ENCODE measurements at regions not wholly inside any gene's neighbourhood (a gene's known extent, or its start where the extent isn't known, plus 50 kb on each side); places are given as distances from the start of the nearest gene placed in this dataset.

- no peaks in the 10 kb centered on the region for H3K27me3 ChIP-seq (ENCODE audit: insufficient read depth, low read depth, severe bottlenecking)
- H3K27ac ChIP-seq = no peak overlapping the region
- no peak for TF ChIP-seq CTCF (IDR thresholded peaks at IDR 0.05; ENCODE audit: low read depth, low read length)
- no peaks in the 10 kb centered on the region for H3K9me3 ChIP-seq (ENCODE audit: severe bottlenecking)
- DNase-seq = no peak
- no peak overlapping the region for H3K4me3 ChIP-seq (ENCODE audit: low read depth, low read length)
- no peaks in the 10 kb centered on the region for H3K36me3 ChIP-seq
Observed at GRCh38 chr16:54436346-54436745, 149.8 kb upstream of the IRX3 start.

DNA sequence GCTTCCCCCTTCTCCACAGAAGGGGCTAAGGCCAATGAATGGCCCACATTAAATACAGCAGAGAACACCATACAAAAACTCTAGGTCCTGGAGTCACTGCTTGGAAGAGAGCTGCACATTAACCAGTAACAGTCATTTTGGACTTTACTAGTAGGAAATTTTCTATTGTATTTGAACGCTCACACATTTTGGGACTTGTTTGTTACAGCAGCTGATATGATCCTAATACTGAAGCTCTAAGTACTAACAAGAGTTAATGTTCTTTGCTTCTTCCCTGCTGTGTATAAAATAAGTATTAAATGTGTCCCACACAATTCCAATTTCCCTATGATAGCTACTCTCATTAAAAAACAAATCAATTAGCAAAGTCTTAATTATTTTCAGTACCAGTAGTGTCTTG, 148.3 kb upstream of the IRX3 start:
- DNase-seq = no peak
- Histone ChIP-seq H3K27me3 (ENCODE audit: insufficient read depth, low read depth, severe bottlenecking) (no peaks in the 10 kb centered on the region), H3K27ac (no peak overlapping the region), H3K9me3 (ENCODE audit: severe bottlenecking) (peaks cover 3% of the 10 kb centered on the region), H3K4me3 (ENCODE audit: low read depth, low read length) (no peak overlapping the region), H3K36me3 (no peaks in the 10 kb centered on the region)
- no peak for TF ChIP-seq CTCF (IDR thresholded peaks at IDR 0.05; ENCODE audit: low read depth, low read length)

- H3K36me3 ChIP-seq = no peaks in the 10 kb centered on the region
- no peak for DNase-seq
- no peaks in the 10 kb centered on the region for H3K27me3 ChIP-seq (ENCODE audit: insufficient read depth, low read depth, severe bottlenecking)
- H3K9me3 ChIP-seq (ENCODE audit: severe bottlenecking) = peaks cover 8% of the 10 kb centered on the region
- no peak overlapping the region for H3K4me3 ChIP-seq (ENCODE audit: low read depth, low read length)
- H3K27ac ChIP-seq = no peak overlapping the region
- TF ChIP-seq CTCF (IDR thresholded peaks at IDR 0.05; ENCODE audit: low read depth, low read length) = no peak
Observed at GRCh38 chr16:54432897-54433229, 146.3 kb upstream of the IRX3 start.

DNA sequence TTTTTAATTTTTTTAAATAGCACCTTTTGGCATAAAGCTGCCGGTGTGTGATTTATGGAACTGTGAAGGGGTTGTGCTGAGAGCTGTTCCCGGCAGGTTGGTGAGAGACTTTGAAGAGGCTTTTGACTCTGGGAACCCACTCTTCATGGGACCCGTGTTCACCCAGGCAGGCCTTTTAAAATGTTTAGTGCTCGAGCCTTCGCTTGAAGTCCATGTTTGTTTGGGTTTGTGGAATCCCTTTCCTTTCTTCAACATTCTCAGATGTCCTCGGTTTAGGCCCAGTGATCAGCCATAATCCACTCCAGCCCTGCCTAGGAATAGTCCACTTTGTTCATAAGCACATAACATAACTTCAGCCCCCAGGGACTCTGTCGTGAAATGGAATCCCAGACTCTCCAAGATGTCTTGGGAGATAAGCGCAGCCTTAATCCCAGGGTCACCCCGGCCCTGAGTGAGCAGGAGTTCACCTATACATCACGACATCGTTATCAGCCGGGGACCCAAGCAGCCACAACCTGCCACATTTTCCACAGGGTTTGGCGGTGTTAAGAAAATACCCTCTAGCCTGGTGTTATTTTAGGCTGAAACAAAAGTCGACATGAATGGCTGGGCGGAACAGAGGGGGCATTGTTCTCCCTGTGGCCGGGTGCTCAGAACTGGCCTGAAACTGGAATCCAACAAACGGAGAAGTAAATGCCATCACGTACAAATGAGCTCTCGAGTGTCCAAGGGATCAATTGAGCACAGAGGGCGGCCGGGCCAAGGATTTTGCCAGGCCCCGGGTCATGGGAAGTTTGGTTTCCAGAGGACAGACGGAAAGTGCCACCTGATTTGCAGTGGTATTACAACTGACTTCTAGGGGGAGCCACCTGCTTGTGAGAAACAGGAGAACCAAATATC, 145.7 kb upstream of the IRX3 start:
- DNase-seq = no peak
- no peak for TF ChIP-seq CTCF (IDR thresholded peaks at IDR 0.05; ENCODE audit: low read depth, low read length)
- H3K36me3 ChIP-seq = no peaks in the 10 kb centered on the region

GRCh38 chr16:54431041-54431996, 144.7 kb upstream of the IRX3 start:
- no peak overlapping the region for H3K4me3 ChIP-seq (ENCODE audit: low read depth, low read length)
- DNase-seq = no peak
- H3K9me3 ChIP-seq (ENCODE audit: severe bottlenecking) = peaks cover 8% of the 10 kb centered on the region
- TF ChIP-seq CTCF (IDR thresholded peaks at IDR 0.05; ENCODE audit: low read depth, low read length) = no peak
- H3K27me3 ChIP-seq (ENCODE audit: insufficient read depth, low read depth, severe bottlenecking) = no peaks in the 10 kb centered on the region
- no peak overlapping the region for H3K27ac ChIP-seq
- H3K36me3 ChIP-seq = no peaks in the 10 kb centered on the region

More for the DNA sequence above, 145.7 kb upstream of the IRX3 start:
- H3K9me3 ChIP-seq (ENCODE audit: severe bottlenecking) = peaks cover 8% of the 10 kb centered on the region
- no peak overlapping the region for H3K27ac ChIP-seq
- H3K27me3 ChIP-seq (ENCODE audit: insufficient read depth, low read depth, severe bottlenecking) = no peaks in the 10 kb centered on the region
- no peak overlapping the region for H3K4me3 ChIP-seq (ENCODE audit: low read depth, low read length)
